Calu3 (cell line): ENCODE measurements at regions not wholly inside any gene's neighbourhood (a gene's known extent, or its start where the extent isn't known, plus 50 kb on each side); places are given as distances from the start of the nearest gene placed in this dataset.

Experiments used
- BruUV-seq: library from RNA; stranded (reverse); fragments of 400-500 nt; replicated peaks from 2 replicates; lab custom pipeline; 2021; lab: Mats Ljungman, UMichigan
- CTCF ChIA-PET: fragments of 300-600 bp; sonication (Branson Sonifier 250); formaldehyde crosslinking; loops from one replicate; lab custom pipeline; 2022; ENCODE audit warnings: antibody characterized with exemption; lab: Charles Lee
- DNase-seq: peaks from one replicate; pipeline ENCODE4 v3.0.0; 2022
- H3K27ac Mint-ChIP-seq: one replicate; pipeline ENCODE4 v1.8.0; 2022; ENCODE audit warnings: mixed read lengths; ENCODE audit not compliant: unreplicated experiment
- H3K27me3 Mint-ChIP-seq: one replicate; pipeline ENCODE4 v1.8.0; 2022; ENCODE audit warnings: mixed read lengths; ENCODE audit not compliant: unreplicated experiment
- H3K36me3 Mint-ChIP-seq: one replicate; pipeline ENCODE4 v1.8.0; 2022; ENCODE audit warnings: mild to moderate bottlenecking, moderate library complexity, mixed read lengths; ENCODE audit not compliant: insufficient read depth, unreplicated experiment
- H3K4me1 Mint-ChIP-seq: one replicate; pipeline ENCODE4 v1.8.0; 2022; ENCODE audit warnings: mild to moderate bottlenecking, low read depth, mixed read lengths; ENCODE audit not compliant: unreplicated experiment
- H3K4me3 Mint-ChIP-seq: one replicate; pipeline ENCODE4 v1.8.0; 2022; ENCODE audit warnings: mild to moderate bottlenecking, low read depth, moderate library complexity, mixed read lengths; ENCODE audit not compliant: unreplicated experiment
- H3K9me3 Mint-ChIP-seq: one replicate; pipeline ENCODE4 v1.8.0; 2022; ENCODE audit warnings: low read depth, mixed read lengths; ENCODE audit not compliant: unreplicated experiment
- intact Hi-C: fragments of 100-400 bp; cut with micrococcal nuclease; formaldehyde crosslinking; loops from one replicate; pipeline ENCODE4 v1.10.0; 2022; ENCODE audit not compliant: unreplicated experiment
- TF ChIP-seq, protein P1 (sequence below): fragments of 200-600 bp; IDR thresholded peaks from one replicate; pipeline ENCODE4 v1.8.0; 2022; ENCODE audit warnings: antibody characterized with exemption; ENCODE audit not compliant: unreplicated experiment

GRCh38 chr13:99800951-99801350 is 170.6 kb downstream of the ZIC5 start:
- no peak overlapping the region for H3K4me3 Mint-ChIP-seq

DNA sequence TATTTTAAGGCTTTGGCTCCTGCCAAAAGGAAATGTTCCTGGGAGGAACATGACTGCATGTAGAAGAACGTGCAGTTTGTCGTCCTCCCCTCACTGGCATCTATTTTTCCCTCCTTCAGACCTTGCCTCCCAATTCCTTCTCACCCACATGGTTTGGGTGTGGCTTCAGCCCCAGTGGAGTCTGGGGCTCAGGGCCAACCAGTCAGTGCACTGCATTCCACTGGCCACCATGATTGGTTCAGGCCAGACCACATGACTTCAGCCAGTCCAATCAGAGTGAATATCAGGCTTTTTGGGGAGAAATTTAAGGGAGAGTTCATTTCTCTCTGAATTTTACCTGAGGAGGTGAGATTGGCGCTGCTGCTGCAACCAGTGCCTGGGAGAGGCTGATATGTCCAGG is 171.6 kb downstream of the ZIC5 start:
- no peak for DNase-seq
- Mint-ChIP-seq H3K9me3 (no peaks in the 10 kb centered on the region), H3K4me1 (no peaks in the 10 kb centered on the region), H3K27me3 (no peaks in the 10 kb centered on the region), H3K36me3 (no peaks in the 10 kb centered on the region), H3K4me3 (no peak overlapping the region), H3K27ac (no peak overlapping the region)
- TF ChIP-seq, protein P1, sequence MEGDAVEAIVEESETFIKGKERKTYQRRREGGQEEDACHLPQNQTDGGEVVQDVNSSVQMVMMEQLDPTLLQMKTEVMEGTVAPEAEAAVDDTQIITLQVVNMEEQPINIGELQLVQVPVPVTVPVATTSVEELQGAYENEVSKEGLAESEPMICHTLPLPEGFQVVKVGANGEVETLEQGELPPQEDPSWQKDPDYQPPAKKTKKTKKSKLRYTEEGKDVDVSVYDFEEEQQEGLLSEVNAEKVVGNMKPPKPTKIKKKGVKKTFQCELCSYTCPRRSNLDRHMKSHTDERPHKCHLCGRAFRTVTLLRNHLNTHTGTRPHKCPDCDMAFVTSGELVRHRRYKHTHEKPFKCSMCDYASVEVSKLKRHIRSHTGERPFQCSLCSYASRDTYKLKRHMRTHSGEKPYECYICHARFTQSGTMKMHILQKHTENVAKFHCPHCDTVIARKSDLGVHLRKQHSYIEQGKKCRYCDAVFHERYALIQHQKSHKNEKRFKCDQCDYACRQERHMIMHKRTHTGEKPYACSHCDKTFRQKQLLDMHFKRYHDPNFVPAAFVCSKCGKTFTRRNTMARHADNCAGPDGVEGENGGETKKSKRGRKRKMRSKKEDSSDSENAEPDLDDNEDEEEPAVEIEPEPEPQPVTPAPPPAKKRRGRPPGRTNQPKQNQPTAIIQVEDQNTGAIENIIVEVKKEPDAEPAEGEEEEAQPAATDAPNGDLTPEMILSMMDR, result no peak
- CTCF ChIA-PET, result no interaction called here
- intact Hi-C loops, result no loop called here
- BruUV-seq, result no TSS peak

More at GRCh38 chr13:99800951-99801350, 170.6 kb downstream of the ZIC5 start:
- DNase-seq, result no peak
- intact Hi-C loops, result no loop called here
- H3K4me1 Mint-ChIP-seq, result no peaks in the 10 kb centered on the region
- CTCF ChIA-PET, result no interaction called here
- H3K27ac Mint-ChIP-seq, result no peak overlapping the region
- TF ChIP-seq, protein P1, result no peak
- BruUV-seq, result no TSS peak
- no peaks in the 10 kb centered on the region for H3K9me3 Mint-ChIP-seq
- H3K27me3 Mint-ChIP-seq, result no peaks in the 10 kb centered on the region
- no peaks in the 10 kb centered on the region for H3K36me3 Mint-ChIP-seq

GRCh38 chr13:99798756-99799155 is 172.8 kb downstream of the ZIC5 start:
- Mint-ChIP-seq H3K4me1 (no peaks in the 10 kb centered on the region), H3K9me3 (no peaks in the 10 kb centered on the region), H3K36me3 (no peaks in the 10 kb centered on the region), H3K27ac (no peak overlapping the region), H3K27me3 (no peaks in the 10 kb centered on the region), H3K4me3 (no peak overlapping the region)
- DNase-seq, result no peak
- CTCF ChIA-PET, result no interaction called here
- intact Hi-C loops, result no loop called here
- no TSS peak for BruUV-seq
- TF ChIP-seq, protein P1, result no peak

DNA sequence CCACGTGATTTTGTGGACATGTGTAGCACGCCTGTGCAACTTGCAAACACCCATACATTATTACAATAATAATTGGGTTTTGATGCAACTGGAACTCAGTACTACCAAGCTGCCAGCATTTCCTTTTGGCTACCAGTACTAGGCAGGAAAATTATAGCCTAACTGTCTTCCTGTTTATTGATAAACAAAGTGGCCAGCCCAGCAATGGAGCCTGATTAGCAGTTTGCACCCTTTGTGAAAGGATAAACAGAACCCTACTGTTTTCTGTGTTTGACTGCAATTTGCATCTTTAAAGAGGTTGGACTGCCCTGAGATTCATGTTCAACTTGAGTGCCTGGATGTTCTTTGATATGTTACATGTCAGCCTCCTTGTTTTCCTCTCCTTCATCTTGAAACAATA is 173.9 kb downstream of the ZIC5 start:
- Mint-ChIP-seq H3K9me3 (no peaks in the 10 kb centered on the region), H3K4me3 (no peak overlapping the region), H3K36me3 (no peaks in the 10 kb centered on the region), H3K27ac (no peak overlapping the region), H3K27me3 (no peaks in the 10 kb centered on the region), H3K4me1 (no peaks in the 10 kb centered on the region)
- no peak for DNase-seq
- BruUV-seq, result no TSS peak
- TF ChIP-seq, protein P1, result no peak
- intact Hi-C loops, result no loop called here
- CTCF ChIA-PET, result no interaction called here
